ENCODE measurements at regions not wholly inside any gene's neighbourhood (a gene's known extent, or its start where the extent isn't known, plus 50 kb on each side); places are given as distances from the start of the nearest gene placed in this dataset.

DNA sequence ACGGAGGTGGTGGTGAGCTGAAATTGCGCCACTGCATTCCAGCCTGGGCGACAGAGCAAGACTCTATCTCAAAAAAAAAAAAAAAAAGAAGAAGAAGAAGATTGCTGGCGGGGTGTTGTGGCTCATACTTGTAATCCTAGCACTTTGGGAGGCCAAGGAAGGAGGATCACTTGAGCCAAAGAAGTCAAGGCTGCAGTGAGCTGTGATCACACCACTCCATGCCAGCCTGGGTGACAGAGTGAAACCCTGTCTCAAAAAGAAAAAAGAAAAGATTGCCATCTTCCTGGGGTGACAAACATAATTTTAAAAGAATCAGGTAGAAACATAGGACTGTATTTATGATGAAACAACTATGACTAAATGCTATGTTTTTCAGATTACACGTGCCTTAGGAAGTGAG, 55.1 kb upstream of the EML4 start:
- TF ChIP-seq, protein P1, sequence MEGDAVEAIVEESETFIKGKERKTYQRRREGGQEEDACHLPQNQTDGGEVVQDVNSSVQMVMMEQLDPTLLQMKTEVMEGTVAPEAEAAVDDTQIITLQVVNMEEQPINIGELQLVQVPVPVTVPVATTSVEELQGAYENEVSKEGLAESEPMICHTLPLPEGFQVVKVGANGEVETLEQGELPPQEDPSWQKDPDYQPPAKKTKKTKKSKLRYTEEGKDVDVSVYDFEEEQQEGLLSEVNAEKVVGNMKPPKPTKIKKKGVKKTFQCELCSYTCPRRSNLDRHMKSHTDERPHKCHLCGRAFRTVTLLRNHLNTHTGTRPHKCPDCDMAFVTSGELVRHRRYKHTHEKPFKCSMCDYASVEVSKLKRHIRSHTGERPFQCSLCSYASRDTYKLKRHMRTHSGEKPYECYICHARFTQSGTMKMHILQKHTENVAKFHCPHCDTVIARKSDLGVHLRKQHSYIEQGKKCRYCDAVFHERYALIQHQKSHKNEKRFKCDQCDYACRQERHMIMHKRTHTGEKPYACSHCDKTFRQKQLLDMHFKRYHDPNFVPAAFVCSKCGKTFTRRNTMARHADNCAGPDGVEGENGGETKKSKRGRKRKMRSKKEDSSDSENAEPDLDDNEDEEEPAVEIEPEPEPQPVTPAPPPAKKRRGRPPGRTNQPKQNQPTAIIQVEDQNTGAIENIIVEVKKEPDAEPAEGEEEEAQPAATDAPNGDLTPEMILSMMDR (IDR thresholded peaks at IDR 0.05), result no peak
- TF ChIP-seq POLR2AphosphoS5 (IDR thresholded peaks at IDR 0.05) (no peak), POLR2A (IDR thresholded peaks at IDR 0.05) (no peak), EP300 (IDR thresholded peaks at IDR 0.05) (no peak)

Measured in upper lobe of left lung (tissue), 4 donors.